Activated T-cell treated with anti-CD3 and anti-CD28 coated beads, Interleukin-2, amount 50 U/mL, for 72 hours (primary cell): ENCODE measurements at regions not wholly inside any gene's neighbourhood (a gene's known extent, or its start where the extent isn't known, plus 50 kb on each side); places are given as distances from the start of the nearest gene placed in this dataset.
A peak's percentile ranks its signal among the peaks of the same experiment; 100 is the strongest.

ENCODE experiments used
- ATAC-seq, 2 donors: fragments of 150-1000 bp; cut with Tn5 transposase; replicated peaks in 1 of 2; 2 replicates each; pipeline ENCODE4 v1.10.0; 2021; ENCODE audit warnings: moderate library complexity in 2 of 2, mild to moderate bottlenecking in 1 of 2
- DNase-seq, 2 donors: peaks; one replicate each; pipeline ENCODE4 v3.0.0; 2021 to 2022; ENCODE audit warnings: mixed read lengths in 1 of 2
- H3K27ac Mint-ChIP-seq: one replicate; pipeline ENCODE4 v1.8.0; 2022; ENCODE audit warnings: mild to moderate bottlenecking, moderate library complexity, mixed read lengths
- H3K27me3 Mint-ChIP-seq: one replicate; pipeline ENCODE4 v1.8.0; 2022; ENCODE audit warnings: low read depth, mixed read lengths
- H3K36me3 Mint-ChIP-seq, 2 donors: one replicate each; pipeline ENCODE4 v1.8.0; 2022; ENCODE audit warnings: mixed read lengths in 2 of 2, mild to moderate bottlenecking in 1 of 2; ENCODE audit not compliant: insufficient read depth in 2 of 2
- H3K4me1 Mint-ChIP-seq: one replicate; pipeline ENCODE4 v1.8.0; 2022; ENCODE audit warnings: low read depth, mixed read lengths
- H3K4me3 Mint-ChIP-seq, 2 donors: one replicate each; pipeline ENCODE4 v1.8.0; 2022; ENCODE audit warnings: mild to moderate bottlenecking in 2 of 2, mixed read lengths in 2 of 2, moderate library complexity in 2 of 2
- H3K9me3 Mint-ChIP-seq, 2 donors: one replicate each; pipeline ENCODE4 v1.8.0; 2022; ENCODE audit warnings: mixed read lengths in 2 of 2

GRCh38 chr21:31479714-31480113 lies 135.7 kb upstream of the TIAM1 start:
- ATAC-seq: no peak
- Mint-ChIP-seq H3K9me3 (peaks cover 5 to 10% of the 10 kb centered on the region in 2 donors), H3K27ac (no peak overlapping the region), H3K36me3 (peaks cover 8 to 11% of the 10 kb centered on the region in 2 donors), H3K4me1 (no peaks in the 10 kb centered on the region), H3K27me3 (no peaks in the 10 kb centered on the region), H3K4me3 (no peak overlapping the region)
- no peak for DNase-seq

- Mint-ChIP-seq H3K4me1 (no peaks in the 10 kb centered on the region), H3K4me3 (no peak overlapping the region)
- no peak for ATAC-seq
Measured at GRCh38 chr21:31479222-31479621, 135.2 kb upstream of the TIAM1 start.

GRCh38 chr21:31476263-31477022 lies 132.4 kb upstream of the TIAM1 start:
- H3K27ac Mint-ChIP-seq: no peak overlapping the region
- H3K36me3 Mint-ChIP-seq: peaks cover 3 to 7% of the 10 kb centered on the region in 2 donors
- DNase-seq (no peak), ATAC-seq (no peak)
- H3K4me1 Mint-ChIP-seq: peaks cover 5% of the 10 kb centered on the region
- no peak overlapping the region for H3K4me3 Mint-ChIP-seq
- H3K9me3 Mint-ChIP-seq: peaks cover 5 to 7% of the 10 kb centered on the region in 2 donors
- no peaks in the 10 kb centered on the region for H3K27me3 Mint-ChIP-seq

More at GRCh38 chr21:31479222-31479621, 135.2 kb upstream of the TIAM1 start:
- Mint-ChIP-seq H3K27ac (no peak overlapping the region), H3K9me3 (peaks cover 4 to 10% of the 10 kb centered on the region in 2 donors), H3K36me3 (peaks cover 7 to 11% of the 10 kb centered on the region in 2 donors), H3K27me3 (no peaks in the 10 kb centered on the region)
- no peak for DNase-seq

GRCh38 chr21:31475223-31475622 lies 131.2 kb upstream of the TIAM1 start:
- Mint-ChIP-seq H3K9me3 (peaks cover 1 to 4% of the 10 kb centered on the region in 2 donors), H3K36me3 (peaks cover 0 to 3% of the 10 kb centered on the region in 2 donors), H3K4me3 (no peak overlapping the region), H3K27me3 (no peaks in the 10 kb centered on the region), H3K27ac (no peak overlapping the region), H3K4me1 (peaks cover 5% of the 10 kb centered on the region)
- no peak for DNase-seq
- no peak for ATAC-seq

DNA sequence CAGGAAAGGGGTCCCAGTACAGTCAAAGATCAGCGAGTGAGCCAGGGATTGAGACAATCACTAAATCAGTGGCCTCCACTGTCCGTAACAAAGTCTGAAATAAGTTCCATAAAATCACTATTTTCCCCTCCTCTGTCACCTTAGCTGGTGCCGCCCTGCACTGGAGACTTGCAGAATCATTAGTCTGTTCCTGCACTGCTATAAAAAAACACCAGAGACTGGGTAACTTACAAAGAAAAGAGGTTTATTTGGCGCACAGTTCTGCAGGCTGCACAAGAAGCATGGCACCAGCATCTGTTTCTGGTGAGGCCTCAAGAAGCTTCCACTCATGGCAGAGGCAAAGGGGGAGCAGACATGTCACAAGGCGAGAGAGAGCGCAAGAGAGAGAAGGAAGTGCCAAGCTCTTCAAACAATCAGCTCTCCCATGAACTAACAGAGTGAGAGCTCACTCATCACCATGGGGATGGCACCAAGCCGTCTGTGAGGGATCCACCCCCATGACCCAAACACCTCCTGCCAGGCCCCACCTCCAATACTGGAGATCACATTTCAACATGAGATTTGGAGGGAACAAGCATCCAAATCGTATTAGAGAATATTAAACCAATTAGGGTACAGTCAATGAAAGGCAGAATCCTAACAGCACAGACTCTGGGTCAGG lies 129.8 kb upstream of the TIAM1 start:
- peaks cover 5% of the 10 kb centered on the region for H3K4me1 Mint-ChIP-seq
- no peak overlapping the region for H3K4me3 Mint-ChIP-seq
- no peaks in the 10 kb centered on the region for H3K27me3 Mint-ChIP-seq
- DNase-seq: no peak
- peaks cover 1 to 3% of the 10 kb centered on the region in 2 donors for H3K9me3 Mint-ChIP-seq
- peaks cover 0 to 1% of the 10 kb centered on the region in 2 donors for H3K36me3 Mint-ChIP-seq
- no peak for ATAC-seq
- no peak overlapping the region for H3K27ac Mint-ChIP-seq

- Mint-ChIP-seq H3K9me3 (peaks cover 1 to 3% of the 10 kb centered on the region in 2 donors), H3K4me3 (no peak overlapping the region), H3K27ac (no peak overlapping the region), H3K27me3 (no peaks in the 10 kb centered on the region), H3K4me1 (peaks cover 5% of the 10 kb centered on the region), H3K36me3 (peaks cover 0 to 1% of the 10 kb centered on the region in 2 donors)
- DNase-seq: no peak
- ATAC-seq: no peak
Measured at GRCh38 chr21:31471865-31472264, 127.8 kb upstream of the TIAM1 start.

- peaks cover 5% of the 10 kb centered on the region for H3K4me1 Mint-ChIP-seq
- H3K9me3 Mint-ChIP-seq: peaks cover 1 to 3% of the 10 kb centered on the region in 2 donors
- DNase-seq (no peak), ATAC-seq (no peak)
- H3K27me3 Mint-ChIP-seq: no peaks in the 10 kb centered on the region
- peaks cover 0 to 1% of the 10 kb centered on the region in 2 donors for H3K36me3 Mint-ChIP-seq
- H3K4me3 Mint-ChIP-seq: no peak overlapping the region
- no peak overlapping the region for H3K27ac Mint-ChIP-seq
Measured at GRCh38 chr21:31470896-31471694, 127.0 kb upstream of the TIAM1 start.

- Mint-ChIP-seq H3K27me3 (no peaks in the 10 kb centered on the region), H3K27ac (no peak overlapping the region), H3K36me3 (no peaks in the 10 kb centered on the region), H3K4me1 (peaks cover 11% of the 10 kb centered on the region), H3K9me3 (no peaks in the 10 kb centered on the region), H3K4me3 (peak overlapping the region; percentile 12 to 31)
- ATAC-seq: peak; percentile 36 to 65
- no peak for DNase-seq
Measured at GRCh38 chr21:31460980-31461379, 116.9 kb upstream of the TIAM1 start.

- Mint-ChIP-seq H3K9me3 (no peaks in the 10 kb centered on the region), H3K27me3 (no peaks in the 10 kb centered on the region), H3K4me1 (peaks cover 11% of the 10 kb centered on the region), H3K4me3 (no peak overlapping the region), H3K27ac (no peak overlapping the region), H3K36me3 (no peaks in the 10 kb centered on the region)
- DNase-seq (no peak), ATAC-seq (no peak)
Measured at GRCh38 chr21:31459457-31459856, 115.4 kb upstream of the TIAM1 start.

DNA sequence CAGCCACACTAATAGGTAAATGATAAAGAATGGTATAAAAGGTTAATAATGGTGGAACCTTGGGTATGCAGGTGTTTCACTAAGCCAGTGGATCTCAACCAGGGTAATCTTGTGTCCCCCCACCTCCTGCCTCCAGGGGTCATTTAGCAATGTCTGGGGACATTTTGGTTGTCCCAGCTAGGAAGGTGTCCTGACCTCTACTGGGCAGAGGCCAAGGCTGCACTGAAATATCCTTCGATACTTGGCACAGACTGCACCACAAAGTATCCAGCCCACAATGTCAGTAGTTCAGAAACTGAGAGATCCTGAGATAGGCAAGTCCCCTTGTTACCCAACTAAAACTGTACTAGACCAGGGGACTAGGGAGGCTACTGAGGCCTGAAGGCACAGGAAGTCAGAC lies 113.6 kb upstream of the TIAM1 start:
- no peak for DNase-seq
- peaks cover 0 to 3% of the 10 kb centered on the region in 2 donors for H3K9me3 Mint-ChIP-seq
- peaks cover 11% of the 10 kb centered on the region for H3K4me1 Mint-ChIP-seq
- H3K27me3 Mint-ChIP-seq: no peaks in the 10 kb centered on the region
- H3K27ac Mint-ChIP-seq: no peak overlapping the region
- H3K36me3 Mint-ChIP-seq: peaks cover 0 to 4% of the 10 kb centered on the region in 2 donors
- ATAC-seq: peak in 1 of 2 donors; percentile 35
- no peak overlapping the region for H3K4me3 Mint-ChIP-seq

DNA sequence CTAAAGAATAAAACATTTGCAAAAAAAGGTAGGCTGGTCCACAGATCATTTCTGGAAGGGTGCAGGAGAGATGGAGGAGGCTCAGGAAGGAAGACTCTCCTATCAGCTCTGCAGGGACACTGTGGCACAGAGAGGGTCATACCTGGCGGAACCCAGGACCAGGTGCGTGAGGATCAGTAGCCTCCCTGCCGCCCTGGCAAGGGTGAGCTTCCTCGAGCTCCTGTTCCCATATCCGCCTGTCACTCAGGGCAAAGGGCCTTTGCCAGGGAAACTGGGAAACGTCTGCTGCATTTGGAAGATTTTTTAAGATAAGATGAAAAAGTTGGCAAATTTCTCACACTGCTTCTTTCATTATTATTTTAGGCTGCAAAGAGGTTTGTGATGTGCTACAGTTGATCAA lies 112.1 kb upstream of the TIAM1 start:
- no peaks in the 10 kb centered on the region for H3K27me3 Mint-ChIP-seq

GRCh38 chr21:31455506-31455905 lies 111.4 kb upstream of the TIAM1 start:
- Mint-ChIP-seq H3K4me3 (no peak overlapping the region), H3K9me3 (peaks cover 0 to 4% of the 10 kb centered on the region in 2 donors), H3K36me3 (peaks cover 0 to 4% of the 10 kb centered on the region in 2 donors), H3K27ac (no peak overlapping the region), H3K4me1 (peaks cover 3% of the 10 kb centered on the region), H3K27me3 (no peaks in the 10 kb centered on the region)
- DNase-seq (no peak), ATAC-seq (no peak)

More for the DNA sequence above, 112.1 kb upstream of the TIAM1 start:
- H3K4me3 Mint-ChIP-seq: no peak overlapping the region
- peaks cover 10% of the 10 kb centered on the region for H3K4me1 Mint-ChIP-seq
- DNase-seq: no peak
- no peak for ATAC-seq
- peaks cover 0 to 4% of the 10 kb centered on the region in 2 donors for H3K9me3 Mint-ChIP-seq
- H3K36me3 Mint-ChIP-seq: peaks cover 0 to 4% of the 10 kb centered on the region in 2 donors
- H3K27ac Mint-ChIP-seq: no peak overlapping the region

DNA sequence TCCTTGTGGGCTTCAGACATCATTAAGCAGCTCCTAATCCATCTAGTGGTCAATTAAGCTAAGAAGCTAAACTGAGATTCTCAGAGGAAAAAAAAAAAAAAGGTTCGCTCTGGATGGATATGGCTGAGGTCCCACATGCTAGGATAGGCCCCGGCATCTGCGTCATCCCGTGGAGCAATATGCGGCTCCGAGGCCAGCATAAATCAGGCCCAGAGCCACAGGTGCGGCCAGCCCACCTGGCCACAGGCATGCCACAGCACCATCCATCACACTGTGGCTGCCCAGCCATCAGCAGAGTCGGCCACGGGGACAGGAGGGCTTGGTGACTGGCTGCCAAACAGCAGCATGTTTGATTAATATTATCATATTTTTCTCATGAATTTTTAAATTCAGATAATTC lies 106.9 kb upstream of the TIAM1 start:
- Mint-ChIP-seq H3K36me3 (peaks cover 0 to 4% of the 10 kb centered on the region in 2 donors), H3K4me3 (no peak overlapping the region), H3K27me3 (no peaks in the 10 kb centered on the region), H3K4me1 (peaks cover 17% of the 10 kb centered on the region), H3K9me3 (peaks cover 0 to 4% of the 10 kb centered on the region in 2 donors), H3K27ac (no peak overlapping the region)
- no peak for DNase-seq
- ATAC-seq: no peak
